H9 (cell line): ENCODE measurements at regions not wholly inside any gene's neighbourhood (a gene's known extent, or its start where the extent isn't known, plus 50 kb on each side); places are given as distances from the start of the nearest gene placed in this dataset.
"Not testable (repeated sequence)": the region's sequence is repeated elsewhere in the genome, so short reads cannot be mapped to it uniquely, and the experiment has no call there.

Experiments used
- DNase-seq: peaks from one replicate; pipeline ENCODE4 v3.0.0-alpha.2; 2017
- H2AFZ ChIP-seq: one replicate; pipeline ENCODE4 v1.6.1; 2013; ENCODE audit warnings: mild to moderate bottlenecking, low read length, control low read depth, moderate library complexity
- H2AK5ac ChIP-seq: 2 replicates; pipeline ENCODE4 v1.6.1; 2013; ENCODE audit warnings: low read length, control low read depth, mixed read lengths; ENCODE audit not compliant: insufficient read length
- H2BK120ac ChIP-seq: one replicate; pipeline ENCODE4 v1.6.1; 2013; ENCODE audit warnings: low read depth, mild to moderate bottlenecking, low read length, control low read depth, inconsistent platforms; ENCODE audit not compliant: poor library complexity, severe bottlenecking
- H2BK12ac ChIP-seq: 2 replicates; pipeline ENCODE4 v1.6.1; 2013; ENCODE audit warnings: low read length, control low read depth, mixed read lengths, low read depth; ENCODE audit not compliant: insufficient read length
- H2BK15ac ChIP-seq: 2 replicates; pipeline ENCODE4 v1.6.1; 2013; ENCODE audit warnings: low read depth, low read length, control low read depth
- H2BK20ac ChIP-seq: one replicate; pipeline ENCODE4 v1.6.1; 2013; ENCODE audit warnings: low read depth, mild to moderate bottlenecking, low read length, control low read depth, inconsistent platforms; ENCODE audit not compliant: poor library complexity, severe bottlenecking
- H2BK5ac ChIP-seq: 2 replicates; pipeline ENCODE4 v1.6.1; 2013; ENCODE audit warnings: low read length, control low read depth, mixed read lengths; ENCODE audit not compliant: insufficient read length
- H3K14ac ChIP-seq: 2 replicates; pipeline ENCODE4 v1.6.1; 2013; ENCODE audit warnings: low read length, control low read depth; ENCODE audit not compliant: insufficient read depth
- H3K18ac ChIP-seq: 2 replicates; pipeline ENCODE4 v1.6.1; 2013; ENCODE audit warnings: low read depth, mild to moderate bottlenecking, mixed read lengths, low read length, control low read depth; ENCODE audit not compliant: insufficient read length
- H3K23ac ChIP-seq: 2 replicates; pipeline ENCODE4 v1.6.1; 2013; ENCODE audit warnings: low read length, control low read depth, mixed read lengths, low read depth; ENCODE audit not compliant: insufficient read length
- H3K23me2 ChIP-seq: 2 replicates; pipeline ENCODE4 v1.6.1; 2013; ENCODE audit warnings: low read depth, mild to moderate bottlenecking, mixed read lengths, low read length, control low read depth; ENCODE audit not compliant: insufficient read length, poor library complexity, severe bottlenecking
- H3K27ac ChIP-seq: 2 replicates; pipeline ENCODE4 v1.5.1; 2013; ENCODE audit warnings: low read length, control low read depth, mixed read lengths, low read depth; ENCODE audit not compliant: insufficient read length
- H3K27me3 ChIP-seq: 2 replicates; pipeline ENCODE4 v1.6.1; 2013; ENCODE audit warnings: low read length, control low read depth, inconsistent platforms; ENCODE audit not compliant: insufficient read depth
- H3K4ac ChIP-seq: 2 replicates; pipeline ENCODE4 v1.6.1; 2013; ENCODE audit warnings: low read depth, mild to moderate bottlenecking, control low read depth, inconsistent platforms, low read length, moderate library complexity
- H3K4me1 ChIP-seq: 2 replicates; pipeline ENCODE4 v1.6.1; 2013; ENCODE audit warnings: low read length, control low read depth, inconsistent platforms; ENCODE audit not compliant: insufficient read depth
- H3K4me2 ChIP-seq: 2 replicates; pipeline ENCODE4 v1.6.1; 2013; ENCODE audit warnings: low read length, control low read depth, mixed read lengths; ENCODE audit not compliant: insufficient read length, insufficient read depth
- H3K56ac ChIP-seq: 2 replicates; pipeline ENCODE4 v1.6.1; 2013; ENCODE audit warnings: low read depth, mild to moderate bottlenecking, mixed read lengths, low read length, control low read depth; ENCODE audit not compliant: insufficient read length
- H3K79me1 ChIP-seq: 2 replicates; pipeline ENCODE4 v1.6.1; 2013; ENCODE audit warnings: low read depth, mild to moderate bottlenecking, moderate library complexity, low read length, control low read depth, inconsistent platforms; ENCODE audit not compliant: insufficient read depth, poor library complexity, severe bottlenecking
- H3K79me2 ChIP-seq: 2 replicates; pipeline ENCODE4 v1.6.1; 2013; ENCODE audit warnings: low read length, control low read depth, inconsistent platforms; ENCODE audit not compliant: insufficient read depth
- H3K9ac ChIP-seq: 2 replicates; pipeline ENCODE4 v1.6.1; 2013; ENCODE audit warnings: low read length, control low read depth, mixed read lengths; ENCODE audit not compliant: insufficient read length; ENCODE audit errors: extremely low read depth
- H3K9me3 ChIP-seq: one replicate; pipeline ENCODE4 v1.6.1; 2013; ENCODE audit warnings: low read depth, low read length, inconsistent platforms; ENCODE audit not compliant: control insufficient read depth
- H3T11ph ChIP-seq: one replicate; pipeline ENCODE4 v1.6.1; 2013; ENCODE audit warnings: mild to moderate bottlenecking, low read length, control low read depth, inconsistent platforms
- H4K20me1 ChIP-seq: one replicate; pipeline ENCODE4 v1.6.1; 2013; ENCODE audit not compliant: control insufficient read depth, insufficient read length, insufficient read depth
- H4K5ac ChIP-seq: 2 replicates; pipeline ENCODE4 v1.6.1; 2013; ENCODE audit warnings: low read depth, mild to moderate bottlenecking, mixed read lengths, low read length, control low read depth; ENCODE audit not compliant: insufficient read length
- H4K8ac ChIP-seq: replicated peaks from 2 replicates; pipeline ENCODE4 v1.6.1; 2013; ENCODE audit warnings: low read length, control low read depth, mixed read lengths, low read depth; ENCODE audit not compliant: insufficient read length
- H4K91ac ChIP-seq: 2 replicates; pipeline ENCODE4 v1.6.1; 2013; ENCODE audit warnings: low read depth, mild to moderate bottlenecking, moderate library complexity, mixed read lengths, low read length, control low read depth; ENCODE audit not compliant: insufficient read length
- H3K27ac Mint-ChIP-seq, 3 experiments: 2 replicates in 2 of 3; 3 replicates in 1 of 3; pipeline ENCODE4 v1.8.0; 2020 to 2021; ENCODE audit warnings: mixed read lengths in 3 of 3, mild to moderate bottlenecking in 1 of 3, moderate library complexity in 1 of 3
- H3K27me3 Mint-ChIP-seq: 2 replicates; pipeline ENCODE4 v1.8.0; 2021; ENCODE audit warnings: low read depth, mild to moderate bottlenecking, moderate library complexity, mixed read lengths
- H3K36me3 Mint-ChIP-seq, 3 experiments: 2 replicates in 2 of 3; 3 replicates in 1 of 3; pipeline ENCODE4 v1.8.0; 2020 to 2021; ENCODE audit warnings: low read depth in 3 of 3, mixed read lengths in 3 of 3; ENCODE audit not compliant: insufficient read depth in 1 of 3
- H3K4me1 Mint-ChIP-seq, 2 experiments: 2 replicates each; pipeline ENCODE4 v1.8.0; 2020; ENCODE audit warnings: mixed read lengths in 2 of 2
- H3K4me3 Mint-ChIP-seq, 2 experiments: 2 replicates in 1 of 2; 3 replicates in 1 of 2; pipeline ENCODE4 v1.8.0; 2020 to 2021; ENCODE audit warnings: mild to moderate bottlenecking in 2 of 2, mixed read lengths in 2 of 2, moderate library complexity in 1 of 2
- H3K9me3 Mint-ChIP-seq, 2 experiments: 2 replicates in 1 of 2; 3 replicates in 1 of 2; pipeline ENCODE4 v1.8.0; 2020; ENCODE audit warnings: mild to moderate bottlenecking in 2 of 2, mixed read lengths in 2 of 2, moderate library complexity in 1 of 2
- WGBS: extraction: QIAGEN DNeasy Blood & Tissue Kit; methylation state at CpG from one replicate; pipeline ENCODE4 v1.1.7; 2013; ENCODE audit warnings: missing lambda C conversion rate, low lambda C conversion rate, mixed read lengths; ENCODE audit not compliant: insufficient read length; ENCODE audit errors: extremely low coverage; 5-methylcytosine and 5-hydroxymethylcytosine counted together
- TF ChIP-seq, protein P1 (sequence below): fragments of 200-600 bp; sonication (generic); conservative IDR thresholded peaks from 3 replicates; pipeline ENCODE4 v1.8.0; 2021; ENCODE audit warnings: antibody characterized with exemption, mild to moderate bottlenecking

DNA sequence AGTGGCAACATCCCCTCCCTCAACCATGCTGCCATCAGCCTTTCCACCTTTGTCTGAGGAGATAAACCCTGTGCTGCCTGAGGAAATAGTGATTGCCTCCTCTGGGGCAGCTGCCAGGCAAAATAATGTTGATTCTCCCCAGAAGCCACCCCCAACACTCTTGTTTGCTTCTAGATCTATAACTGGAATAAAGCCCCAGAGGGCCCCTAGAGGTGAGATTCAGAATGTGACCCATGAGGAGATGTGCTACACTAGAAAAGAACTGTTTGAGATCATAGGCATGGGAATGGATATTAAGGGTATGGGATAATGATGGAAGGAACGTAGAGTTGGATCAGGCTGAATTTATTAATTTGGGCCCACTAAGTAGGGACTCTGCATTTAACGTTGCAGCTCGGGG lies 116.3 kb upstream of the RMP24 start:
- H3K79me1 ChIP-seq: no peaks in the 10 kb centered on the region
- H2BK12ac ChIP-seq: no peak overlapping the region
- no peak overlapping the region for H4K5ac ChIP-seq
- H3K56ac ChIP-seq: no peak overlapping the region
- no peak overlapping the region for H3K27ac ChIP-seq
- TF ChIP-seq, protein P1, sequence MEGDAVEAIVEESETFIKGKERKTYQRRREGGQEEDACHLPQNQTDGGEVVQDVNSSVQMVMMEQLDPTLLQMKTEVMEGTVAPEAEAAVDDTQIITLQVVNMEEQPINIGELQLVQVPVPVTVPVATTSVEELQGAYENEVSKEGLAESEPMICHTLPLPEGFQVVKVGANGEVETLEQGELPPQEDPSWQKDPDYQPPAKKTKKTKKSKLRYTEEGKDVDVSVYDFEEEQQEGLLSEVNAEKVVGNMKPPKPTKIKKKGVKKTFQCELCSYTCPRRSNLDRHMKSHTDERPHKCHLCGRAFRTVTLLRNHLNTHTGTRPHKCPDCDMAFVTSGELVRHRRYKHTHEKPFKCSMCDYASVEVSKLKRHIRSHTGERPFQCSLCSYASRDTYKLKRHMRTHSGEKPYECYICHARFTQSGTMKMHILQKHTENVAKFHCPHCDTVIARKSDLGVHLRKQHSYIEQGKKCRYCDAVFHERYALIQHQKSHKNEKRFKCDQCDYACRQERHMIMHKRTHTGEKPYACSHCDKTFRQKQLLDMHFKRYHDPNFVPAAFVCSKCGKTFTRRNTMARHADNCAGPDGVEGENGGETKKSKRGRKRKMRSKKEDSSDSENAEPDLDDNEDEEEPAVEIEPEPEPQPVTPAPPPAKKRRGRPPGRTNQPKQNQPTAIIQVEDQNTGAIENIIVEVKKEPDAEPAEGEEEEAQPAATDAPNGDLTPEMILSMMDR: 0 out of 3 replicates have a peak, but pooled peaks have one; percentile 16
- WGBS: no CpG with 5 or more reads among the region's 3 CpGs
- no peak overlapping the region for H2BK120ac ChIP-seq
- H2AFZ ChIP-seq: no peak overlapping the region
- peaks cover 12% of the 10 kb centered on the region for H3K4me1 ChIP-seq
- no peak overlapping the region for H3K9ac ChIP-seq
- no peak overlapping the region for H3K4ac ChIP-seq
- H3K9me3 Mint-ChIP-seq: peaks cover 10 to 12% of the 10 kb centered on the region in 2 experiments
- H4K91ac ChIP-seq: no peak overlapping the region
- H3K4me2 ChIP-seq: no peak overlapping the region
- no peaks in the 10 kb centered on the region for H4K20me1 ChIP-seq
- no peak overlapping the region for H3T11ph ChIP-seq
- no peak overlapping the region for H2BK15ac ChIP-seq
- no peaks in the 10 kb centered on the region for H3K27me3 ChIP-seq
- no peaks in the 10 kb centered on the region for H3K23me2 ChIP-seq
- no peaks in the 10 kb centered on the region for H3K27me3 Mint-ChIP-seq
- no peak overlapping the region for H3K14ac ChIP-seq
- no peak overlapping the region for H3K18ac ChIP-seq
- H3K23ac ChIP-seq: no peak overlapping the region
- peaks cover 13 to 22% (median 15%) of the 10 kb centered on the region in 3 experiments for H3K36me3 Mint-ChIP-seq
- H2AK5ac ChIP-seq: no peak overlapping the region
- H4K8ac ChIP-seq: no peak overlapping the region
- H2BK20ac ChIP-seq: no peak overlapping the region
- no peak overlapping the region for H2BK5ac ChIP-seq
- no peak overlapping the region for H3K27ac Mint-ChIP-seq
- no peak overlapping the region for H3K4me3 Mint-ChIP-seq
- H3K9me3 ChIP-seq: no peaks in the 10 kb centered on the region
- peaks cover 20 to 29% of the 10 kb centered on the region in 2 experiments for H3K4me1 Mint-ChIP-seq
- H3K79me2 ChIP-seq: no peaks in the 10 kb centered on the region
- no peak for DNase-seq

DNA sequence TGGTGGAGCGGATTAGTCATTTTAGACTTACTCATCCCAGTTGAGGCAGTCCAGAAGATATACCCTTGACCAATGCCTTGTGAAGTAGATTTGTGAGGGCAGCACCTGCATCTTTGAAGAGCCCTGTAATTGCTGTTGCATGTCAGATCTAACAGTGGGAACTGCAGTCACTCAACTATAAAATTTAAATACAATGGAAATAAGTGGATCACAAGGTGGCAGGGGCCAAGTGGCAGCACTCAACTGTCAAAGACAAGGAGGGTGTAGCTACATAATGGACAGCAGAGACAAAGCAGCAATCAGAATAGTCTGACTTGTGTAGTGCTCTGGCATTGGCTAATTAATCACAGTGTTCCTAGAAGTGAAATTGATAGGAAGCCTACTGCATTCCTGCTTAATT lies 115.8 kb upstream of the RMP24 start:
- not testable (repeated sequence) for H3K4me2 ChIP-seq, H4K8ac ChIP-seq, H2BK15ac ChIP-seq, H3K23me2 ChIP-seq, DNase-seq, H3K9ac ChIP-seq, H3K18ac ChIP-seq, H3K23ac ChIP-seq, H2AFZ ChIP-seq, H3T11ph ChIP-seq, H3K4me1 ChIP-seq, H3K27ac Mint-ChIP-seq, H2BK5ac ChIP-seq, H3K79me1 ChIP-seq, H3K56ac ChIP-seq, H3K27me3 ChIP-seq, H2BK120ac ChIP-seq, H3K9me3 ChIP-seq, H3K79me2 ChIP-seq, H4K91ac ChIP-seq, H2BK12ac ChIP-seq, H3K27ac ChIP-seq, H3K27me3 Mint-ChIP-seq, H4K20me1 ChIP-seq, H3K14ac ChIP-seq, H2AK5ac ChIP-seq, H3K4ac ChIP-seq, H4K5ac ChIP-seq, H3K4me3 Mint-ChIP-seq
- Mint-ChIP-seq H3K9me3 (peaks cover 10 to 12% of the 10 kb centered on the region in 2 experiments), H3K4me1 (peaks cover 23 to 30% of the 10 kb centered on the region in 2 experiments), H3K36me3 (peaks cover 13 to 22% (median 15%) of the 10 kb centered on the region in 3 experiments)
- no CpG with 5 or more reads among the region's 1 CpG for WGBS
- H2BK20ac ChIP-seq: peak overlapping the region; percentile 15
